NCI-H82 treated with DMSO at 0.1 percent for 48 hours (cell line): ENCODE measurements at regions not wholly inside any gene's neighbourhood (a gene's known extent, or its start where the extent isn't known, plus 50 kb on each side); places are given as distances from the start of the nearest gene placed in this dataset.

Experiments used
- DNase-seq: peaks from one replicate; lab custom pipeline; 2025; ENCODE audit not compliant: unreplicated experiment; lab: John Stamatoyannopoulos, UW

GRCh38 chr6:138691595-138692057 is 81.9 kb upstream of the CCDC28A start:
- DNase-seq = no peak

GRCh38 chr6:138692058-138692977 is 81.3 kb upstream of the CCDC28A start:
- DNase-seq = peak; percentile 8

- DNase-seq = peak; percentile 2
Measured at GRCh38 chr6:138692978-138693909, 80.3 kb upstream of the CCDC28A start.

- DNase-seq = no peak
Measured at GRCh38 chr6:138695193-138695592, 78.4 kb upstream of the CCDC28A start.

GRCh38 chr6:138714493-138714892 is 59.1 kb upstream of the CCDC28A start:
- no peak for DNase-seq

GRCh38 chr6:138716013-138716412 is 57.6 kb upstream of the CCDC28A start:
- no peak for DNase-seq

GRCh38 chr6:138716971-138717665 is 56.5 kb upstream of the CCDC28A start:
- no peak for DNase-seq

GRCh38 chr6:138719011-138719635 is 54.4 kb upstream of the CCDC28A start:
- no peak for DNase-seq

- DNase-seq = no peak
Measured at GRCh38 chr6:138719744-138720143, 53.8 kb upstream of the CCDC28A start.

GRCh38 chr6:138722425-138723371 is 50.9 kb upstream of the CCDC28A start:
- DNase-seq = no peak
